ENCODE measurements at regions not wholly inside any gene's neighbourhood (a gene's known extent, or its start where the extent isn't known, plus 50 kb on each side); places are given as distances from the start of the nearest gene placed in this dataset.

DNA sequence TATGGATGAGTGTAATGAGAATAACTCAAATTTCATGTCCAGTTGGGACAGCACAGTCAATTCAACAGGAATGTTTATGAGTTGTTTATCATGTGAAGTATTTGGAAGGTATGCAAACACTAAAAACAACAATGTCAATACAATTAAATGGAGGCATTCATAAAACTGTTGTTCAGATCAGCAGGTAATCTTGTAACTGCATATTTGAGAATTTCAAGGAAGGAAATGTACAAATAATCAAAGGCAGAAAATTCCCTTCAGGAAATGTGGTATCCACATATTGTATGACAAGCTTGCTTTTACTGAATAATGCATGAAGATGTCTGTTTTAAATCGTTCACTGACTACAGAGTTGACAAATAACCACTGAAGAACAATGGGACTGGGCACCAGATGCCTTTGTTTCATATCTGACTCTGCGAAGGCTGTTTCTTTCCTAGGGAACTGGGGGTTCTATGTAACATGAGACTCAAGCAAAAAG lies 198.3 kb downstream of the LTN1 start:
- TF ChIP-seq EZH2phosphoT487 (IDR thresholded peaks at IDR 0.05; ENCODE audit: insufficient read depth, low read depth) (no peak), EZH2 (IDR thresholded peaks at IDR 0.05; ENCODE audit: insufficient read depth, poor library complexity, severe bottlenecking) (no peak)

Data from GM23248 (cell line).